ENCODE measurements at regions not wholly inside any gene's neighbourhood (a gene's known extent, or its start where the extent isn't known, plus 50 kb on each side); places are given as distances from the start of the nearest gene placed in this dataset.
"Not testable (repeated sequence)": the region's sequence is repeated elsewhere in the genome, so short reads cannot be mapped to it uniquely, and the experiment has no call there.

DNA sequence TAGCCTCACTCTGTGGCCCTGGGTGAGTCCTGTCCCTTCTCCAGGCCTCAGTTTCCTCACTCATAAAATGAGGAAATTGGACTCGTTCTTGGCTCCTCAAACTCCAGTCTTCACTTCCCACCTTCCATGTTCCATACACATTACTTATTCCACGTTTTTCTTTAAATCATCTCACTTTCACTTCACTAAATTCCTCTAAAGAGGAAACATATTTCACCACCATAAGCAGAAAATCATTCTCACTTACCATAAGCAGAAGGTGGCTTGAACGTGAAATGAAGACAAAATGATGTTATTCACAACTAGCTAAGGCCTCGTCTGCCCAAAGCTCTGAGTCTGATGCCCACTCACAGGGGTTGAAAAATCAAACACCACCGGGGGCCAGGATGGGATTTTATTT is 278.3 kb downstream of the ADGRD1 start:
- TF ChIP-seq, protein P1, sequence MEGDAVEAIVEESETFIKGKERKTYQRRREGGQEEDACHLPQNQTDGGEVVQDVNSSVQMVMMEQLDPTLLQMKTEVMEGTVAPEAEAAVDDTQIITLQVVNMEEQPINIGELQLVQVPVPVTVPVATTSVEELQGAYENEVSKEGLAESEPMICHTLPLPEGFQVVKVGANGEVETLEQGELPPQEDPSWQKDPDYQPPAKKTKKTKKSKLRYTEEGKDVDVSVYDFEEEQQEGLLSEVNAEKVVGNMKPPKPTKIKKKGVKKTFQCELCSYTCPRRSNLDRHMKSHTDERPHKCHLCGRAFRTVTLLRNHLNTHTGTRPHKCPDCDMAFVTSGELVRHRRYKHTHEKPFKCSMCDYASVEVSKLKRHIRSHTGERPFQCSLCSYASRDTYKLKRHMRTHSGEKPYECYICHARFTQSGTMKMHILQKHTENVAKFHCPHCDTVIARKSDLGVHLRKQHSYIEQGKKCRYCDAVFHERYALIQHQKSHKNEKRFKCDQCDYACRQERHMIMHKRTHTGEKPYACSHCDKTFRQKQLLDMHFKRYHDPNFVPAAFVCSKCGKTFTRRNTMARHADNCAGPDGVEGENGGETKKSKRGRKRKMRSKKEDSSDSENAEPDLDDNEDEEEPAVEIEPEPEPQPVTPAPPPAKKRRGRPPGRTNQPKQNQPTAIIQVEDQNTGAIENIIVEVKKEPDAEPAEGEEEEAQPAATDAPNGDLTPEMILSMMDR (IDR thresholded peaks at IDR 0.05), result no peak
- TF ChIP-seq POLR2A (IDR thresholded peaks at IDR 0.05), result no peak
- H3K4me3 ChIP-seq (ENCODE audit: low read depth, poor library complexity, severe bottlenecking), result no peak overlapping the region
- intact Hi-C loops (cut with DNase I; ENCODE audit: low total_unique reads), result no loop called here
- 76 to 83% methylated on average over 5 of the region's 5 CpGs for whole genome bisulfite sequencing, 2 donors
- no peak for DNase-seq (ENCODE audit: low spot score in 2 of 2)

DNA sequence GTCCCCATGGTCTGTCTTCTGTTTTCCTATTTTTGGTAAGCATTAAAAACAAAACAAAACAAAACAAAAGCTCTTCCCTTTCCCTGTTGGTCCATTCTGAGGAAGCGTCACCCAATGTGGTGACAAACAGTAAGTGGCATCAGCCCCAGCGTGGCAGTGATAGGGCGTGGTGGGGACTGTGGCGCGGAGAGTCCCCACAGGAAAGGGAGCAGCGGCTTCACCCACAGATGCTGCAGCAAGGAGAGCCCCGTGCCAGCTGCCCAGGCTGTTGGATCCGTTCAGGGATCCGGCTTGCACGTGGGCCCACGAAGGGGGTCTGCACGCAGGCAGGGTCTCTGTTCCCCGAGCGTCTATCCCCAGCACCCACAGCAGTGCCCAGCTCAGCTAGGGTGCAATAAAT is 279.2 kb downstream of the ADGRD1 start:
- DNase-seq (ENCODE audit: low spot score in 2 of 2); intact Hi-C loops (cut with DNase I; ENCODE audit: low total_unique reads); H3K4me3 ChIP-seq (ENCODE audit: low read depth, poor library complexity, severe bottlenecking): not testable (repeated sequence)
- 79 to 86% methylated on average over 14 of the region's 14 CpGs for WGBS, 2 donors

DNA sequence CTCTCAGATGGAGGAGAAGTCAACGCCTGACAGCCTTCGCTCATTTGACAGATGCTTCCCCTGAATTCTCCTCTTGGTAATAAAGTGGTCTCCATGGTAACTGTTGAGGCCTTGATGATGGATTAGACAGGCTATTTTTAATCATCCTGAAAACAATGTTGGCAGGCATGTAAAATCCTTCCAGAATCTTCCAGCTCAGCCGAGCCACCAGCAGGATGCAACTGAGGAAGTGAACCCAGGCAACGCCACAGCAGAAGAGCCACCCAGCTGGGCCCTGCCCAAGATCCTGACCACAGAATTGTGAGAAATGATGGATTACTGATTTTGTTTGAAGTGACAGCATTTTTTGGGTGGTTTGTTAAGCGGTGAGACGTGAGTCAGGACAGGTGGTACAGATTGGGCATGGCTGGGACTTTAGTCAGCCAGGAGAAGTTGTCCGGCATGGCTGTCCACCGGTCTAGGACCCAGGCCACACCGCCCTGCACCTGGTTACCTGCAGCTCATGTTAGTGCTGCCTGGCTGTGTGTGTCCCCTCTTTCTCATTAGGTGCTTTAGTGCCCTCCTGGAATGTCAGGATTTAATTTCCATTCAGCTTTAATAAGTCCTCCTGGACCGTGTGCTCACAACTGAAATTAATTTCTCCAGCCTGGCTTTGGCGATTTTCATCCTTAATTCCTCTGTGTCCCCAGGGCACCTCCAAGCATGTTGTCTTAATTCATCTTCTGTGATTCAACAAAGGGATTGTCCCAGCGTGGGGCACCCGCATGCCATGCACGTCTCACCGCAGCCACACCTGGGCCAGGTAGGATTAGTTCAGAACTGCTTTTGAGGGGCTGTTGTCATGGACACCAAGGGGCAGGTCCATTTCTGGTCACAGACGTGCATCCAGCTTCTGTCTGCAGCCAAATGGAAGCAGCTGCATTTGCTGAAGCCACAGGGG is 280.4 kb downstream of the ADGRD1 start:
- WGBS, 2 donors, result 58 to 65% methylated on average over 15 to 16 of the region's 16 CpGs
- DNase-seq (ENCODE audit: low spot score in 2 of 2); H3K4me3 ChIP-seq (ENCODE audit: low read depth, poor library complexity, severe bottlenecking); intact Hi-C loops (cut with DNase I; ENCODE audit: low total_unique reads): not testable (repeated sequence)

DNA sequence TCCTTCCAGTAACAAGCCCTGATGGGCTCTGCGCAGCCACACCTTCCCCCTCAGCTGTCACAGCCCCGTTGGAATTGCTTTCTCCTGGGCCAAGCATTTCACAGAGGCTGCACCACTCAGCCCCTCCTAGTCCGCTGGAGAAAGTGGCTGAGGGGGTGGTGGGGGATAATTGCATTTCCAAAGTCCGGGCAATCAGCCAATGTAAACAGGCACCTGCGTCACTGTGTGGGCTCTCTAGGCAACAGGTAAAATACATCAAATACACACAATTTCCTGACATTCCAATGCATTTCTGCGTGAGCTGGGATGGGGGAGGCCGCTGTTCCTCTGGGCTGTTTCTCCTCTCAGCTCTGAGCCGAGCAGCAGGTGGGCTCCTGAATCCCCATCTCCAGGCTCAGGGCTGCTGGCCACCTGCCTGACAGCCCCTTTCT is 281.1 kb downstream of the ADGRD1 start:
- 20 to 37% methylated on average over 3 to 4 of the region's 8 CpGs for WGBS, 2 donors
- intact Hi-C loops (cut with DNase I; ENCODE audit: low total_unique reads); H3K4me3 ChIP-seq (ENCODE audit: low read depth, poor library complexity, severe bottlenecking); DNase-seq (ENCODE audit: low spot score in 2 of 2): not testable (repeated sequence)

DNA sequence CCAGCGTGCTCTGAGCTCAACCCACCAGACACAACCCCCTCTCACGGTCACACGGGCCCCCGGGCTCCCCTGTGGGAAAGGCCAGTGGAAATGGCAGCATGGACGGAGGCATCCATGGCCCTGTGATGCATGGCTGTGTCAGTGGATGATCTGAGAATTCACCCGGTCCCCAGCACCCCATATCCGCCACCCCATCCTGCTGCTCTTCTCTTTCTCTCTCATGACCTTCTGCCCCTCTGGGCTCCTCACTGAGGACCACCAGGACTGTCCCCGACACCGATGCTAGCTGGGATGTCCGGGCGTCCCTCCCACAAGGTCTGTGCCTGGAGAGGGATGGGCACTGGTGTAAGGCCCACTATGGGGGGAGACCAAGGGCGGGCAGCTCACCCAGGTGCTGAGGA is 282.2 kb downstream of the ADGRD1 start:
- H3K4me3 ChIP-seq (ENCODE audit: low read depth, poor library complexity, severe bottlenecking), result no peak overlapping the region
- TF ChIP-seq POLR2A (IDR thresholded peaks at IDR 0.05), result no peak
- TF ChIP-seq, protein P1 (IDR thresholded peaks at IDR 0.05), result no peak
- WGBS, 2 donors, result 87 to 92% methylated on average over 11 to 12 of the region's 12 CpGs
- intact Hi-C loops (cut with DNase I; ENCODE audit: low total_unique reads), result no loop called here
- no peak for DNase-seq (ENCODE audit: low spot score in 2 of 2)

DNA sequence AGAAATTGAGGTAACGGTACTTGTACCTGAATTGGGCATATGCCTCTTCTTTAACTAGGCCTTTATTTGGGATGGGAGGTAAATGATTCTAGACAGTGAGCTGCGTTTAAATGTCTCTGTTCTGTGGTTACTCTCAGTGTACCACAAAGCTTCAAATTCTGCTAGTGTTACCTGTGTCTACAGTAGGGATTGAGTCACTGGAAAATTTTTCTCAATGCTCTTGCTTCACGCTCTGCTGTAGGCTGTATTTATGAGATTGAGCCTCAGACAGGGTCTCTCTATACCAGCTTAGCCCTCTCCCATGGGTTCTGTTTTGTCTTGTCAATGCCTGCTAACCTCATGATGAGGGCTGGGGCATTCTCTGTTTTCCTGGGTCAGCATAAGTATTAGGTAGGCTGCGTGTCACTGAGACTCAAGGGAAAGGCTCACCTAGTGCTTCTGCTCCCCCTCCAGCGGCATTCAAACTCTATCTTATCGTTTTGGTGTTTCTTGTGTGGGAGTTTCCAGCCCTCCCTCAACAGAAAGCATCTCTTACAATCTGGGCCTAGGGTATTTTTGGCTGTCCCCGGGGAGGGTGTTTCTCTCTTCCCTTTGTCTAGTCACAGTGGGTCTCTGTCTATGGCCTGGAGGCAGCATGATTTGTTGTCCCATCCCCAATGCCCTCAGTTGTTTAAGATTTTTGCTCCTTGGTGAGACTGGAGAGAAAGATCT is 285.8 kb downstream of the ADGRD1 start:
- intact Hi-C loops (cut with DNase I; ENCODE audit: low total_unique reads), result no loop called here
- no peak overlapping the region for H3K4me3 ChIP-seq (ENCODE audit: low read depth, poor library complexity, severe bottlenecking)
- TF ChIP-seq, protein P1 (IDR thresholded peaks at IDR 0.05), result no peak
- no peak for TF ChIP-seq POLR2A (IDR thresholded peaks at IDR 0.05)
- 86 to 92% methylated on average over 7 of the region's 7 CpGs for WGBS, 2 donors
- DNase-seq (ENCODE audit: low spot score in 2 of 2), result no peak

DNA sequence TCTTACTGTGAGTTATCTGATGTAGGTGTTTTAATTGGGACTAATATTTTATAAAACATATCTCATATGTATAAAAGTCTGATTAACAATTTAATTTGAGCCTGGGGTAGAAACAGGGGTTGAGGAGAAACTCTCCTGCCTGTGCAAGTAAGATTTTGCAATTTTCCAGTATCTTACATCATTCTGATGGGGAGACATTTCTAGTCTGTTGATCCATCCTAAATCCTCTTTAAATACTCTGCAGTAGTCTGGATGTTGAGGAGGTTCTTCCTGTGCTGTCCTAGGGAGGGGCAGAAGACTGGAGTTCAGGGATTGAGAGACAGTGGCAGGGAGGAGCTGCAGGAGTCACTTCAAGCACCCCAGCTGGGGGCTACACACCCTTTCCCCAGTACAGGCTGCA is 287.8 kb downstream of the ADGRD1 start:
- no peak overlapping the region for H3K4me3 ChIP-seq (ENCODE audit: low read depth, poor library complexity, severe bottlenecking)
- intact Hi-C loops (cut with DNase I; ENCODE audit: low total_unique reads), result no loop called here
- TF ChIP-seq POLR2A (IDR thresholded peaks at IDR 0.05), result no peak
- TF ChIP-seq, protein P1 (IDR thresholded peaks at IDR 0.05), result no peak
- DNase-seq (ENCODE audit: low spot score in 2 of 2), result no peak

Measured in lower leg skin (tissue), 4 donors.